Fibroblast of lung (primary cell): ENCODE measurements at regions not wholly inside any gene's neighbourhood (a gene's known extent, or its start where the extent isn't known, plus 50 kb on each side); places are given as distances from the start of the nearest gene placed in this dataset.

Source experiments
- CTCF ChIP-seq, 2 donors: IDR thresholded peaks in 1 of 2; conservative IDR thresholded peaks in 1 of 2; 1 replicate in 1 of 2; 2 replicates in 1 of 2; pipeline ENCODE4 v1.5.1; 2011 to 2012; ENCODE audit warnings: low read length in 2 of 2, control low read depth in 1 of 2, inconsistent platforms in 1 of 2, low read depth in 1 of 2, mild to moderate bottlenecking in 1 of 2
- EZH2 ChIP-seq: IDR thresholded peaks from 2 replicates; pipeline ENCODE4 v1.5.1; 2012; ENCODE audit warnings: low read length, control low read depth, mild to moderate bottlenecking; ENCODE audit errors: missing control alignments

GRCh38 chr21:28482657-28483056, 510.0 kb downstream of the LTN1 start:
- TF ChIP-seq CTCF (conservative IDR thresholded peaks at IDR 0.05 in 1 of 2, IDR thresholded peaks at IDR 0.05 in 1 of 2; ENCODE audit: low read depth in 1 of 2, low read length in 2 of 2) (no peak), EZH2 (no peak)
